CD14-positive monocyte (primary cell): ENCODE measurements at regions not wholly inside any gene's neighbourhood (a gene's known extent, or its start where the extent isn't known, plus 50 kb on each side); places are given as distances from the start of the nearest gene placed in this dataset.

ENCODE experiments used
- DNase-seq, 3 donors: peaks; one replicate each; pipeline ENCODE4 v3.0.0-alpha.2; 2011 to 2022
- H2AFZ ChIP-seq: 2 replicates; pipeline ENCODE4 v1.6.0; 2012; ENCODE audit warnings: mild to moderate bottlenecking, low read depth, low read length, inconsistent platforms; ENCODE audit not compliant: insufficient read depth, poor library complexity, severe bottlenecking
- H3K27ac ChIP-seq, 2 donors: 1 replicate in 1 of 2; 2 replicates in 1 of 2; pipeline ENCODE4 v1.5.1; 2012 to 2013; ENCODE audit warnings: low read length in 2 of 2, control low read depth in 1 of 2, inconsistent platforms in 1 of 2, low read depth in 1 of 2, mild to moderate bottlenecking in 1 of 2
- H3K27me3 ChIP-seq, 2 donors: one replicate each; pipeline versions ENCODE4 v1.6.0 to v1.6.1; 2011 to 2013; ENCODE audit warnings: low read length in 2 of 2; ENCODE audit not compliant: control insufficient read depth in 2 of 2, insufficient read depth in 2 of 2
- H3K36me3 ChIP-seq, 2 donors: replicated peaks in 1 of 2; 1 replicate in 1 of 2; 2 replicates in 1 of 2; pipeline versions ENCODE4 v1.5.1 to v1.6.1; 2012 to 2013; ENCODE audit warnings: low read length in 2 of 2, control low read depth in 1 of 2, inconsistent platforms in 1 of 2, mild to moderate bottlenecking in 1 of 2; ENCODE audit not compliant: insufficient read depth in 2 of 2, control insufficient read depth in 1 of 2
- H3K4me1 ChIP-seq, 2 donors: 1 replicate in 1 of 2; 2 replicates in 1 of 2; pipeline versions ENCODE4 v1.5.1 to v1.6.1; 2012 to 2013; ENCODE audit warnings: low read length in 2 of 2, control low read depth in 1 of 2, inconsistent platforms in 1 of 2, mild to moderate bottlenecking in 1 of 2, moderate library complexity in 1 of 2; ENCODE audit not compliant: insufficient read depth in 2 of 2, control insufficient read depth in 1 of 2
- H3K4me2 ChIP-seq: replicated peaks from 2 replicates; pipeline ENCODE3; 2012; ENCODE audit warnings: low read length, moderate library complexity, mild to moderate bottlenecking; ENCODE audit not compliant: poor library complexity, severe bottlenecking; ENCODE audit errors: extremely low read depth
- H3K4me3 ChIP-seq, 3 experiments: fragments of 200-600 bp in 1 of 3; sonication (generic) in 1 of 3; replicated peaks in 1 of 3; 1 replicate in 2 of 3; 2 replicates in 1 of 3; pipeline ENCODE4 v1.5.1; 2011 to 2013; ENCODE audit warnings: low read length in 3 of 3, mild to moderate bottlenecking in 3 of 3, control low read depth in 2 of 3, low read depth in 2 of 3, inconsistent platforms in 1 of 3, moderate library complexity in 1 of 3
- H3K79me2 ChIP-seq: 2 replicates; pipeline ENCODE4 v1.6.0; 2012; ENCODE audit warnings: mild to moderate bottlenecking, control low read depth, inconsistent platforms, low read length, moderate library complexity; ENCODE audit not compliant: insufficient read depth
- H3K9ac ChIP-seq: 2 replicates; pipeline ENCODE4 v1.6.0; 2017; ENCODE audit warnings: low read length, mild to moderate bottlenecking; ENCODE audit not compliant: insufficient read depth, poor library complexity, severe bottlenecking
- H3K9me3 ChIP-seq, 2 donors: replicated peaks in 1 of 2; 1 replicate in 1 of 2; 2 replicates in 1 of 2; pipeline versions ENCODE4 v1.5.1 to v1.6.1; 2012 to 2013; ENCODE audit warnings: low read length in 2 of 2, control low read depth in 1 of 2; ENCODE audit not compliant: control insufficient read depth in 1 of 2, insufficient read depth in 1 of 2
- H4K20me1 ChIP-seq: 2 replicates; pipeline ENCODE4 v1.6.0; 2012; ENCODE audit warnings: mild to moderate bottlenecking, low read length, control low read depth, moderate library complexity; ENCODE audit not compliant: insufficient read depth
- H3K27ac Mint-ChIP-seq, 7 donors: one replicate each; pipeline ENCODE4 v1.8.0; 2020; ENCODE audit warnings: mild to moderate bottlenecking in 7 of 7, mixed read lengths in 7 of 7, moderate library complexity in 6 of 7, inconsistent platforms in 2 of 7
- H3K27me3 Mint-ChIP-seq, 3 donors: one replicate each; pipeline ENCODE4 v1.8.0; 2021 to 2022; ENCODE audit warnings: low read depth in 3 of 3, mild to moderate bottlenecking in 3 of 3, mixed read lengths in 3 of 3, moderate library complexity in 3 of 3, inconsistent platforms in 1 of 3
- H3K36me3 Mint-ChIP-seq, 2 donors: one replicate each; pipeline ENCODE4 v1.8.0; 2020; ENCODE audit warnings: mixed read lengths in 2 of 2, inconsistent platforms in 1 of 2, mild to moderate bottlenecking in 1 of 2
- H3K4me1 Mint-ChIP-seq: one replicate; pipeline ENCODE4 v1.8.0; 2020; ENCODE audit warnings: mild to moderate bottlenecking, mixed read lengths
- H3K4me3 Mint-ChIP-seq, 2 donors: one replicate each; pipeline ENCODE4 v1.8.0; 2020; ENCODE audit warnings: mild to moderate bottlenecking in 2 of 2, mixed read lengths in 2 of 2, moderate library complexity in 1 of 2
- H3K9me3 Mint-ChIP-seq, 7 donors: one replicate each; pipeline ENCODE4 v1.8.0; 2020 to 2022; ENCODE audit warnings: mixed read lengths in 7 of 7, mild to moderate bottlenecking in 6 of 7, moderate library complexity in 6 of 7, inconsistent platforms in 2 of 7
- WGBS: methylation state at CpG from one replicate; pipeline ENCODE4 v1.1.5; 2013; ENCODE audit warnings: missing lambda C conversion rate; ENCODE audit not compliant: insufficient coverage; 5-methylcytosine and 5-hydroxymethylcytosine counted together
- intact Hi-C, 2 donors: fragments of 100-400 bp; cut with micrococcal nuclease; formaldehyde crosslinking; loops; one replicate each; pipeline versions ENCODE4 v1.15.0 to v1.15.1; 2023
- TF ChIP-seq, protein P1 (sequence below): fragments of 200-600 bp; IDR thresholded peaks from one replicate; pipeline ENCODE4 v1.8.0; 2022; ENCODE audit warnings: antibody characterized with exemption, mild to moderate bottlenecking

GRCh38 chr4:174084542-174084941, 198.9 kb downstream of the FBXO8 start:
- no peak for DNase-seq
- Histone ChIP-seq H3K36me3 (no peaks in the 10 kb centered on the region), H3K4me2 (no peak overlapping the region), H3K27me3 (peaks cover 0 to 7% of the 10 kb centered on the region in 2 donors), H4K20me1 (no peaks in the 10 kb centered on the region), H3K9me3 (no peaks in the 10 kb centered on the region), H3K4me1 (no peaks in the 10 kb centered on the region), H3K4me3 (no peak overlapping the region), H3K9ac (no peak overlapping the region), H3K27ac (no peak overlapping the region), H3K79me2 (no peaks in the 10 kb centered on the region), H2AFZ (no peak overlapping the region)
- no peak overlapping the region for H3K27ac Mint-ChIP-seq
- peaks cover 0 to 2% (median 0%) of the 10 kb centered on the region in 7 donors for H3K9me3 Mint-ChIP-seq
- H3K4me3 Mint-ChIP-seq, result no peak overlapping the region
- WGBS, result 0% methylated on average over 1 of the region's 1 CpG
- no peaks in the 10 kb centered on the region for H3K36me3 Mint-ChIP-seq
- H3K27me3 Mint-ChIP-seq, result peaks cover 10 to 16% (median 10%) of the 10 kb centered on the region in 3 donors
- peaks cover 1% of the 10 kb centered on the region for H3K4me1 Mint-ChIP-seq
- intact Hi-C loops, result no loop called here
- TF ChIP-seq, protein P1, sequence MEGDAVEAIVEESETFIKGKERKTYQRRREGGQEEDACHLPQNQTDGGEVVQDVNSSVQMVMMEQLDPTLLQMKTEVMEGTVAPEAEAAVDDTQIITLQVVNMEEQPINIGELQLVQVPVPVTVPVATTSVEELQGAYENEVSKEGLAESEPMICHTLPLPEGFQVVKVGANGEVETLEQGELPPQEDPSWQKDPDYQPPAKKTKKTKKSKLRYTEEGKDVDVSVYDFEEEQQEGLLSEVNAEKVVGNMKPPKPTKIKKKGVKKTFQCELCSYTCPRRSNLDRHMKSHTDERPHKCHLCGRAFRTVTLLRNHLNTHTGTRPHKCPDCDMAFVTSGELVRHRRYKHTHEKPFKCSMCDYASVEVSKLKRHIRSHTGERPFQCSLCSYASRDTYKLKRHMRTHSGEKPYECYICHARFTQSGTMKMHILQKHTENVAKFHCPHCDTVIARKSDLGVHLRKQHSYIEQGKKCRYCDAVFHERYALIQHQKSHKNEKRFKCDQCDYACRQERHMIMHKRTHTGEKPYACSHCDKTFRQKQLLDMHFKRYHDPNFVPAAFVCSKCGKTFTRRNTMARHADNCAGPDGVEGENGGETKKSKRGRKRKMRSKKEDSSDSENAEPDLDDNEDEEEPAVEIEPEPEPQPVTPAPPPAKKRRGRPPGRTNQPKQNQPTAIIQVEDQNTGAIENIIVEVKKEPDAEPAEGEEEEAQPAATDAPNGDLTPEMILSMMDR, result no peak

DNA sequence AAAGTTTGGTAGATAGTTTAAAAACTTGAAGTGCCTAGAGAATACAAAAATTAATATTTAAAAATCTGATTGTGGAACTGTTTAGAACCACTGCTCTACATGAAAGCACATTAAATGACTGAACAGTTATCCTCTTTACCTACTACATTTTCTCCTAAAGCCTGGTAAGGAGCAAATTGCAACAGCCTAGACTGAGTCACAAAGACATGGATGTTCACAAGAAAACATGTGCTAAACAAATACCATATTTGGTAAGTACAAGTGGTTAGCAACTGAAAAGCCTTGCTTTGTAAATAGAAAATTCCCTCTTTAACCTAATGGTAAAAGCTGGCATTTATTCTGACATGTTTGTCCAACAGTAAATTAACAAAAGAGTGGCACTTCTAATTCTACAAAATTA, 203.1 kb downstream of the FBXO8 start:
- Histone ChIP-seq H3K4me1 (no peaks in the 10 kb centered on the region), H3K9me3 (no peaks in the 10 kb centered on the region), H2AFZ (no peak overlapping the region), H4K20me1 (no peaks in the 10 kb centered on the region), H3K79me2 (no peaks in the 10 kb centered on the region), H3K27me3 (no peaks in the 10 kb centered on the region), H3K36me3 (no peaks in the 10 kb centered on the region), H3K4me2 (no peak overlapping the region), H3K27ac (no peak overlapping the region), H3K4me3 (no peak overlapping the region), H3K9ac (no peak overlapping the region)
- peaks cover 0 to 4% (median 2%) of the 10 kb centered on the region in 3 donors for H3K27me3 Mint-ChIP-seq
- H3K27ac Mint-ChIP-seq, result no peak overlapping the region
- intact Hi-C loops, result no loop called here
- H3K9me3 Mint-ChIP-seq, result peaks cover 0 to 2% (median 0%) of the 10 kb centered on the region in 7 donors
- peaks cover 1% of the 10 kb centered on the region for H3K4me1 Mint-ChIP-seq
- H3K36me3 Mint-ChIP-seq, result no peaks in the 10 kb centered on the region
- DNase-seq, result no peak
- TF ChIP-seq, protein P1, result no peak
- H3K4me3 Mint-ChIP-seq, result no peak overlapping the region
